ENCODE measurements at regions not wholly inside any gene's neighbourhood (a gene's known extent, or its start where the extent isn't known, plus 50 kb on each side); places are given as distances from the start of the nearest gene placed in this dataset.
"Not testable (repeated sequence)": the region's sequence is repeated elsewhere in the genome, so short reads cannot be mapped to it uniquely, and the experiment has no call there.

- DNase-seq: no peak
These were observed 369.3 kb upstream of the ATP11B start for GRCh38 chr3:182424006-182424405.

DNA sequence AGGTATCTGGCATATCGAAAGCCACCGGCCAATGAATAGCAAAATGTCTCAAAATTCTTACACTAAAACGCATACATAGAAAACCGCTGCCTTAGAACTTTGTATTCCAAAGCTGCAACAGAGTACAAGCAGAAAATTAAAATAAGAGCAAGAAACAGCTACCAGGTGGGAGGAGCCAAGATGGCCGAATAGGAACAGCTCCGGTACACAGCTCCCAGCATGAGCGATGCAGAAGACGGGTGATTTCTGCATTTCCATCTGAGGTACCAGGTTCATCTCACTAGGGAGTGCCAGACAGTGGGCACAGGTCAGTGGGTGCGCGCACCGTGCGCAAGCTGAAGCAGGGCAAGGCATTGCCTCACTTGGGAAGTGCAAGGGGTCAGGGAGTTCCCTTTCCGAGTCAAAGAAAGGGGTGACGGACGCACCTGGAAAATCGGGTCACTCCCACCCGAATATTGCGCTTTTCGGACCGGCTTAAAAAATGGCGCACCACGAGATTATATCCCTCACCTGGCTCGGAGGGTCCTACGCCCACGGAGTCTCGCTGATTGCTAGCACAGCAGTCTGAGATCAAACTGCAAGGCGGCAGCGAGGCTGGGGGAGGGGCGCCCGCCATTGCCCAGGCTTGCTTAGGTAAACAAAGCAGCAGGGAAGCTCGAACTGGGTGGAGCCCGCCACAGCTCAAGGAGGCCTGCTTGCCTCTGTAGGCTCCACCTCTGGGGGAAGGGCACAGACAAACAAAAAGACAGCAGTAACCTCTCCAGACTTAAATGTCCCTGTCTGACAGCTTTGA lies 367.2 kb upstream of the ATP11B start:
- DNase-seq: not testable (repeated sequence)

DNA sequence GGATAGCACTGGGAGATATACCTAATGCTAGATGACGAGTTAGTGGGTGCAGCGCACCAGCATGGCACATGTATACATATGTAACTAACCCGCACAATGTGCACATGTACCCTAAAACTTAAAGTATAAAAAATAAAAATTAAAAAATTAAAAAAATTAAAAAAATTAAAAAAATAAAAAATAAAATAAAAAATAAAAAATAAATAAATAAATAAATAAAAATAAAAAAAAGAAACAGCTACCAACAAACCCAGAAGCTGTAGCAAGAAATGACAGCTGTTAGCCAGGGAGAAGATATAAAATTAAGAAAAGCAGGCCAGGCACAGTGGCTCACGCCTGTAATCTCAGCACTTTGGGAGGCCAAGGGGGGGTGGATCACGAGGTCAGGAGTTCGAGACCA lies 361.3 kb upstream of the ATP11B start:
- not testable (repeated sequence) for DNase-seq

- DNase-seq: no peak
These were observed 357.4 kb upstream of the ATP11B start for GRCh38 chr3:182435860-182436259.

DNA sequence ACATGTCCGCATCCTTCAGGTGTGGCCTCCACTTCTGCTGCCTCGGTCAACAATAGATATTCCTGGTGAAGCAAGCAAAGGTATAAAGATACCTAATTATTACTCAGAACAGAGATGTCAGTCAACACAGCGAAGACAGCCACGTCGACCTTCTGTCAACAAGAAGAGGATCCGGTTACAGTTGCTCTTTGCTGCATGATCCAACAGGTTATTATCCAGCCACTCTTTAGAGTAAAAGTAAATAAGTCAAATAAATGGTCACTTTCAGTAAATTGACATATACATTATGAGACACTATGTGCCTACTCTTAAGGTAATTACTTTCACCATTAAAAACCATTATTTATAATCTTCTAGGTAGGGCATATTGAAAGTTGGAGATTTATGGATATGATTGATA lies 356.8 kb upstream of the ATP11B start:
- DNase-seq: peak; percentile 99

DNA sequence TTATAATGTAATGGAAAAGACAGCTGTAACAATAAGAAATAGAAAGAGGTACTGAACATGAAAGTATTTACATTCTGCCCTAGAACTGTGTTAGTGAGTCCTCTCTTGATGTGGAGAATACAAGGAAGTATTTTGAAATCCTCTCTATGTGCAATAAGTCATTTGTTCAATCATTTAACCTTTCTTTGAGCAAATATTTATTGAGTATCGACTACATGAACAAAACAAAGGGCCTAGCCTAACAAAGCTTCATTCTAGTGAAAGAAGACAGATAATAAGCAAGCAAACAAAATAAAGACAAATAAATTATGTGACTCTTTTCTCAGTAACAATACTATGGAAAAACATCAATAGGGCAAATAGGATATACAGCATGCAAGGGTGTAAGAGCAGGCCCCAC lies 354.9 kb upstream of the ATP11B start:
- peak; percentile 79 for DNase-seq

- DNase-seq: no peak
These were observed 353.2 kb upstream of the ATP11B start for GRCh38 chr3:182440101-182440500.

- no peak for DNase-seq
These were observed 347.7 kb upstream of the ATP11B start for GRCh38 chr3:182445576-182445975.

- no peak for DNase-seq
These were observed 342.1 kb upstream of the ATP11B start for GRCh38 chr3:182450942-182451787.

DNA sequence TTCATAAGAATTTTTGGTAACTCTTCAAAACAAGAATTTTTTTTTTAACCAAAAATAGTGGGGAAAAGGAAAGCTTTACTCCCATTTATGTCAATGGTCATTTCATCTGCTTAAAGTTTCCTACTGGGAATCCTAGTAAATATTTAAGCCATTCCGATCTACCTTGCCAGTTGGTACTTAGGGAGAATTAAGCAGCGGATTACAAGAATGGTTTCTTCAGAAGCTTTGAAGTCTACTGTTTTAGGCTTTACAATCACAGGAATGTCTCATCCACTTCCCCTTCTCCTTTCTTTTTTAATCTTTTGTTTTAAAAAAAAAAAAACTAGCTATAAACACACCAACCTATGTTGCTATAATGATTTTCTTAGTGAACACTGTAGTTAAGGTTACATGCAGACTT lies 341.4 kb upstream of the ATP11B start:
- DNase-seq: no peak

- DNase-seq: no peak
These were observed 338.3 kb upstream of the ATP11B start for GRCh38 chr3:182455011-182455410.

DNA sequence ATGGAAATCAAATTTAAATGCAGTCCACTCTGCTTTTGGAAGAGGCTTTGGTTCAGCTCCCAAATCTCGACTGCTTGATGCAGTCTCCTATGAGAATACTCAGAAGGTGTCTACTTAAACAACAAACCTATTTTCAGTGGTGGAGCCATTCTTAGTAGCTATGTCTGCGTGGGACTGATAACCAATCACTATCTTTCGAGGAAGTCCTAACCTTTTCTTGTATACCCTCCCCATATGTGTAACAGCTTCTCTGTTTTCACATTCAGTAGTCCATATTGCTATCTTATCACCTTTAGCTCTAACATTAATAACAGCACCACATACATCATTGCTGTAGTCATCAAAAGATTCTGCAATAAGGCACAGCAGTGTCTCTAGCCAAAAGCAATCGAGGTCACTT lies 333.0 kb upstream of the ATP11B start:
- no peak for DNase-seq

DNA sequence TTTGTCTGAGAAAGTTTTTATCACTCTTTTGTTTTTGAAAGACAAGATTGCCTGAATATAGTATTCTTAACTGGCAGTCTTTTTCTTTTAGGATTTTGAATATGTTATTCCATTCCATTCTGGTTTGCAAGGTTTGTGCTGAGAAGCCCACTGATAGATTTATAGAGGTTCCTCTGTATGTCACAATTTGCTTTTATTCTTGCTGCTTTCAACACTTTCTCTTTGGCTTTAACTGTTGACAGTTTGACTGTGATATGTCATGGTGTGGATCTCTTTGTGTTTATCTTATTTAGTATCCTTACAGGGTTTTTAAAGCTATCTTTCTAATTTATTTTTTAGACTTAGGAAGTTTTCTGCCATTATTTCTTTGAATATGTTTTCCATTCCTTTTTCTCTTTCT lies 331.2 kb upstream of the ATP11B start:
- no peak for DNase-seq

DNA sequence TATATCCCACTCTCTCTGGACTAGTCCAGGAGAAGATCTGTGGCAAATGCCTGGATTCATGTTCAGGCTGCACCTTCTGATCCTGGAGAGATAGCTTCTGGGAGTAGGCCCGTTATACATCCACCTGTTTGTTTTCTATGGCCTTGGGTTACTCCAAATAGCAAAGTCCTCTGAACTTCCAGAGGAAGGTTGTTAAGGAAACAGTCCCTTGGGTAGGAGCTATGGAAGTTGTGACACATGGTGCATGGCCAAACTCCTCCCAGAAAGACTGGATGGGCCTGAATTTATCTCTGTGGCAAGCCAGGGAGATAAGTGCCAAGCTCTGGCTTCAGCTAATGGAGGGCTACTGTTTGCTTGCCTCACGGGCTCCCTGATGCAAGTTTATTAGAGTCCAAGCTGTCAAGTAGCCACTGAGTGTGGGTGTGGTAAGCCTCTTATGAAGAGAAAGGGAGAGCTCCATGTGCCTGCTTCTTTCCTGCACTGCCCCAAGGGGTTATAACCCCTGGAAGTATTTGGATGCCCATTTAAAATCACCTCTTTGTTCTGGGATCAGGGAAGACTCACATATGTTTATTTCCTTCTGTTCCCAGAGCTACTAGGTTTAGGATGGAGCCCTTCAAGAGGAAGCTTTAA lies 328.7 kb upstream of the ATP11B start:
- no peak for DNase-seq

DNA sequence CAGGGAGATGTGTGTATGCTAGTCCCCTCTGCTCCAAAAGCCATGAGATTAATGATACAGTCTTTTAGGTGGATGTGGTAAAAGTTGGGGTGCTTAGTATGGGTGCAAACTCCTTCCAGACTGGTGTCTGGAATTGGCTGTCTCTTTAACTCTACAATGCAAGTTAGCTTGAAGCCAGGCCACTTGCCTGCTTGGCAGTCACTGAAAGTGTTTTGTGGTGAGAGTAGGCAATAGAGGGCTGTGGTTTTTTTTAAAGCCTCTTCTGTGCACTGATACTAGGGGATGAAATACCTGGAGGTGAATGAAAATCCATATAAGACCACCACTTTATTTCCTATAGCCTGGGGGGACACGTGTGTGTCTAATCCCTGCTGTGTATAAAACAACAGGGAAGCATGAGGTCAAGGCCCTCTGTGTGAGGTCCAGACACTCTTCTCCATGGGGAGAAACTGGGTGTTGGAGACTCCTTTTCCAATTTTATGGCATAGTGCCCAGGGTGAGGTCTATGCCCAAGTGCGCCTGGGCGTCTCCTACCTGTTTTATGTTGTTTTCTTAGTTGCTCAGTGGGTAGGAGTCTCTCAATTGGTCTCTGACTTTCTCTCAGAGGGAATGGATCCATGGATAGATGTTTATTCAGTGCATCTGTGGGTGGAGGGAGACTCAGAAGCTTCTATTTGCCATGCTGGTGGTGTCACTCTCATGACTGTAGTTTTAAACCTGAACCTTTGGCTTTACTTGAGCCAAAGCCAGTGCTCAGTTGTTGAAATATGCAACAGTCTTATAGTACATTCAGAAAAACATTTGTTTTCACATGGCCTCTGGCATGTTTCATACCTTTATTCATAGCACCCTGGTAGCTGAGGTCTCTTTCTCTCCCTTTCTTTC lies 327.8 kb upstream of the ATP11B start:
- no peak for DNase-seq

DNA sequence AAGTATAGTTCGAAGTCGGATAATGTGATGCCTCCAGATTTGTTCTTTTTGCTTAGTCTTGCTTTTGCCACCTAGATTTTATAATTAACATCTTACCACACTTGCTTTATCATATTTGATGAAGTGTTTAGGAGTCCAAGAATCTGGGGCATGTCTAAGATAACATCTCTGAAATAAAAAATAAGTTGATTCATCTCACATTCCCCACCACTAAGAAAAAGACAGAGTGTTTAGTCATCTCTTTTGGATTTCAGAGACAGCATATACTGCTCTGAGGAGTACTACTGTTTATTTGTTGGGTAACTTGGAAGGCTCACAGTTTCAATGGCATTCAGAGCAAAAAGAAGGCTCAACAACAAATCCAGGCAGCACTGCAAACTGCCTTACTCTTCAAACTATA lies 324.2 kb upstream of the ATP11B start:
- no peak for DNase-seq

- DNase-seq: no peak
These were observed 323.1 kb upstream of the ATP11B start for GRCh38 chr3:182470187-182470586.

DNA sequence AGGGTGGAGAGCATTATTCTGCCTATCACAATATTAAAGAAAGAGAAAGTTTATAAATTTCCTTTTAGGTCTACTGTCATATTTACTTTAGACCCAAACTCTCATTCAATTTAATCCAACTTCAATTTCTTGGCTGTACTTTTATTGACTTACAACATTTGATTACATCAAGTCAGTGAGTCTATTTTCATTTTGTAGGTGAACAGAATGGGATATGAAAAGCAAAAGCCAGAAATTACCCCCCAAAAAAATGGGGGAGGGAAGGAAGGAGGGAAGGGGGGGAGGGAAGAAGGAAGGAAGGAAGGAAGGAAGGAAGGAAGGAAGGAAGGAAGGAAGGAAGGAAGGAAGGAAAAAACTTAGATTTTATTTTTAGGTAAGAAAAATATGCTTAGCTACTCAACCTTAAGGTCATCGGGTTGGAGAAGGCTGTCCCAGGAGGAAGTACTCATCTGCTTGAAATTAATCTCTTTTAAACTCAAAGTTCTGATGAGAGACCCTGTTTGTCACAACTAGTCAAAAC lies 320.1 kb upstream of the ATP11B start:
- no peak for DNase-seq

GRCh38 chr3:182478369-182478768 lies 314.9 kb upstream of the ATP11B start:
- DNase-seq: no peak

DNA sequence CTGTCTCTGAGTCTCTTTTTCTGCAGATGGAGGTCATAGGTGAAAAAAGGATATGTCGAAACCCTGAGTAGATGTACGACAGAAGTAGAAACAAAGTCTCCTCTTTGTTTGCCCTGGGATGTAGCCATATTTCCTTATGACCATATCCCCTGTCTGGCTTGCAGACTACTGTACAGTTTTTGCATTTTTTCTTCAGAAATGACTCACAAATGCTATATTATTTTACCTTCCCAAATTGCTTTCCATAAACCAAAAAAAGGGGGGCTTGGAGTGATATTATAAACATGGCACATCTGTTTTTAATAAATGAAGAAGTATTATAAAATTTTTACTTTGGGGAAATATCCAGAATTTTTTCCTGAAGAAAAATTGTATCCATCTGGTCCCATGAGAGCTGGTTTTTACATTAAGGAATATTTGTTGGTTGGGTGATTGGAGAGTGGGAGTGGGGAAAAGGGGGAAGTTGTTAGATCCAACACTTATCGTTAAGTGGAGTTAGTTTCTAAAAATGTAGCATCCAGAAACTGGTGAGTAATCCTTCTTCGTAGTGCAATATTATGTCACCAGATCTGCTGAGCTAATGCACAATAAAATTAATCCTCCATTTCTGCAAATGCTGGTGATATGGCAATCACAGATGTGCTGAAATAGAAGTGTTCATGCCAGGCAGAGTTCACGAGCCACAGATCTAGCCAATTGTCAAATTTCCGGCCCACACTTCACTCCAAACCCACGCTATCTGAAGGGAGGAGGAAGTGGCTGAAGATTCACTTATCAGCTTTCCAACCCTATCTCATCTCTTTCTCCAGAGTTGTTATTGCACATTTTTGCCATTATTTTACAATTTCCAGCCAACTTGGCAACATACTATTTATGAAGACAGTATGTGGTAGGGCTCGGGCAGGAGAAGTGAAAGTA lies 313.6 kb upstream of the ATP11B start:
- no peak for DNase-seq

- DNase-seq: peak; percentile 34
These were observed 310.6 kb upstream of the ATP11B start for GRCh38 chr3:182482705-182483104.

Data from NCI-H2081 treated with DMSO at 0.1 percent for 48 hours (cell line).